B cell (primary cell): ENCODE measurements at regions not wholly inside any gene's neighbourhood (a gene's known extent, or its start where the extent isn't known, plus 50 kb on each side); places are given as distances from the start of the nearest gene placed in this dataset.

Experiments
- CTCF ChIP-seq: fragments of 200-600 bp; IDR thresholded peaks from one replicate; pipeline ENCODE4 v1.8.0; 2022; ENCODE audit warnings: antibody characterized with exemption, mild to moderate bottlenecking
- EZH2 ChIP-seq: IDR thresholded peaks from 2 replicates; pipeline ENCODE4 v1.6.1; 2012; ENCODE audit warnings: borderline replicate concordance, low read depth, mild to moderate bottlenecking, moderate library complexity, low read length; ENCODE audit not compliant: insufficient read depth, poor library complexity, severe bottlenecking

DNA sequence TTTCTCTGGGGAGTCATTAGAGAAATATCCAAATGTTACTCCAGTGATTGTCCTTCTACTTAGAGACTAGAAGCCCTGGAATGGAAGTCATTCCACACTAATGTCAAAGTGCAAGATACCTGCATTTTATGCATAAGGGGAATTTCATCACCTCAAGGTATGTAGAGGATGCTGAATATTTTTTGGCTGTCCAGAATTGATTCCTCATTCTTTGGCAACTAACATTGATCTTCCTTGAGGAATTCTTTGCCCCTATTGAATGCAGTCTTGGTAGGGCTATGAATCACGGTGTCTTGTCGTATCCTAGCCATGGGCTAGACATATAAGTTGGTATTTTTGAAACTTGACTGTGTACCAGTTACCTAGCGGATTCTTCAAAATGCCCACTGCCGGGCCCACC, 271.1 kb downstream of the CNTN3 start:
- TF ChIP-seq CTCF = no peak
- TF ChIP-seq EZH2 = no peak
